GM12878 (cell line): ENCODE measurements at regions not wholly inside any gene's neighbourhood (a gene's known extent, or its start where the extent isn't known, plus 50 kb on each side); places are given as distances from the start of the nearest gene placed in this dataset.

Experiments
- ASH2L ChIP-seq: fragments of 300-600, 200-600 bp; sonication (generic); IDR thresholded peaks from 2 replicates; pipeline ENCODE4 v1.6.1; 2017; ENCODE audit warnings: low read depth, mild to moderate bottlenecking, borderline replicate concordance
- CREM ChIP-seq: IDR thresholded peaks from 2 replicates; pipeline ENCODE4 v1.6.1; 2014; ENCODE audit warnings: antibody characterized with exemption, low read depth
- CTCF ChIP-seq, 3 experiments: IDR thresholded peaks in 2 of 3; conservative IDR thresholded peaks in 1 of 3; 2 replicates each; pipeline ENCODE4 v1.5.1; 2011; ENCODE audit warnings: low read depth in 3 of 3, low read length in 3 of 3, mild to moderate bottlenecking in 3 of 3, control low read depth in 2 of 3, moderate library complexity in 2 of 3, inconsistent platforms in 1 of 3, mixed read lengths in 1 of 3; ENCODE audit not compliant: control insufficient read depth in 2 of 3, insufficient read depth in 1 of 3; ENCODE audit errors: extremely low read depth in 1 of 3
- FOXM1 ChIP-seq: IDR thresholded peaks from 2 replicates; pipeline ENCODE4 v1.6.1; 2012; ENCODE audit warnings: low read depth, mild to moderate bottlenecking, inconsistent platforms, low read length, moderate library complexity
- POU2F2 ChIP-seq: IDR thresholded peaks from 3 replicates; pipeline ENCODE4 v1.6.1; 2011; ENCODE audit warnings: low read depth, mild to moderate bottlenecking, low read length, borderline replicate concordance
- RBBP5 ChIP-seq: fragments of 200-600 bp; sonication (generic); conservative IDR thresholded peaks from 2 replicates; pipeline ENCODE4 v1.6.1; 2016
- RFX5 ChIP-seq: IDR thresholded peaks from 2 replicates; pipeline ENCODE4 v1.6.1; 2011; ENCODE audit warnings: low read depth, low read length, improper control_type of control experiment
- USF2 ChIP-seq: IDR thresholded peaks from 2 replicates; pipeline ENCODE4 v1.6.1; 2011; ENCODE audit warnings: low read depth, low read length, improper control_type of control experiment, borderline replicate concordance

GRCh38 chr1:208332036-208332773 lies 88.0 kb upstream of the PLXNA2 start:
- no peak for TF ChIP-seq CTCF (IDR thresholded peaks at IDR 0.05 in 2 of 3, conservative IDR thresholded peaks at IDR 0.05 in 1 of 3; ENCODE audit: control insufficient read depth in 2 of 3, extremely low read depth in 1 of 3, insufficient read depth in 1 of 3, low read depth in 3 of 3, low read length in 3 of 3)
- TF ChIP-seq USF2 = no peak
- no peak for TF ChIP-seq CREM
- TF ChIP-seq ASH2L = no peak
- TF ChIP-seq RFX5 = no peak
- TF ChIP-seq RBBP5 = no peak
- TF ChIP-seq POU2F2 = no peak
- no peak for TF ChIP-seq FOXM1
